Inflammatory macrophage (primary cell): ENCODE measurements at regions not wholly inside any gene's neighbourhood (a gene's known extent, or its start where the extent isn't known, plus 50 kb on each side); places are given as distances from the start of the nearest gene placed in this dataset.

Experiments
- DNase-seq, 2 donors: peaks; one replicate each; pipeline ENCODE4 v3.0.0-alpha.2; 2020 to 2022

DNA sequence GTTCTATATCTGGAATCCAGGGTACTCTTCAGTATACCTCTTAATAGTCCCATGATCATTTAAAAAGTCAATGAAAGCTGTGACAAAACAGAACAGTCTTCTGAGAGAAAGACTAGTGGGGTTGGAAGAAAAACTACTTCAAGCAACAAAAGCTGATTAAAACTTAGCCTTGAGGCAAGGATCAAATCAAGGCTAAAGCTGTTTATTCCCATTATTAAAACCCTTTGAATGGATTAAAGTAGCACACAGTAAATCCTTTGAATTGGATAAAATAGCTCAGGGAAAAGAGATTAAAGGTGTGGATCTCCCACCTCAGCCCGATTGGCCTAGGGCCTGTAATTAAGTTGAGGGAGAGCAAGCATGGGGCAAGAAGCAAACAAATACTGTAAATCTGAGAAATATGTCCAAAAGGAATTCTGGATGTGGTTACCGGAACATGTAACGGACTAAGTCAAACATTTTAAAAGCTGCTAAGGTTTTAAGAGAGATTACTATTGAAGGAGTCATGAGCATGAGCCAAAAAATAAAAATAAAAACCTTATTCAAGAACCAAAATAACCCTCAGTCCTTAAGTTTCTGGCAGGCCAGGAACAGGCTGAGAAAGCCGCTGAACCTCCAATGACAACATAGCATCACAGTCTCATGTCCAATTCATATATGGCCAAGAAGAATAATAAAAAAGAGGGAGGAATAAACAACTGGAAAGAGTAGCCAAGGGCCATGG lies 257.3 kb upstream of the NEIL3 start:
- DNase-seq: no peak

DNA sequence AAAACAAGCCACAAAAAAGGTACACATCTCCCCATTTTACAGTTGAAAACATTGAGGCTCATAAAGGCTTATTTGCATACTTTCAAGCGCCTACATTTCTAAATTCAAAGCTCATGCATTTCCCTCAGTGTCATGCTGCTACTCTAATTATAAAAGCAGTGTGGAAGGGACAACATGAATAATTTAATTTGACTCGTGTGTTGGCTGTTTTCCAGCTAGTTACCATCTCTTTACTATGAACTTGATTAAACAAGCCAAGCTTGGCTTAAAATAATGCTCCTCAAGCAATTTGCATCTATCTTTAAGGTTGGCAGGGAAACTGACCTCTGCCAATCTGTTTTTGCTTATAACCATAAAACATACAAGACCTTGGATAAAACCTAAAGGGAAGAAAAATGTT lies 252.5 kb upstream of the NEIL3 start:
- no peak for DNase-seq

DNA sequence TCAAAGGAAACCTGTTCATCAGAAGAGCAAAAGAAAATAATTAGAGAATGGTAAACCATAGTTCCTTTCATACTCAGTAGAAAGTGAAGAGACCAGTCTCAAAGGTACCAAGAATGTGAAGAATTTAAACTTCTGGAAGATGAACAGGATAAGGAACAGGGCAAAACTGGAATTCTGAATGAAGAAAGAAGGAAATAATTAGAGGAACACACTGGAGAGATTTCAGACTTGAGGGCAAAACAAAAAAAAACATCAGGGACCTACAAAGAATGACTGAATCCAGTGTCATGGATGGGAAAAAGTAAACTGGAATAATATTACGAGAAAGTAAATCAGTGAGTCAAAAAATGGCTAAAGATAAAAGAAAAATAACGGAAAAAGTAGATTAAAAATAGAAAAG lies 245.6 kb upstream of the NEIL3 start:
- DNase-seq: no peak

DNA sequence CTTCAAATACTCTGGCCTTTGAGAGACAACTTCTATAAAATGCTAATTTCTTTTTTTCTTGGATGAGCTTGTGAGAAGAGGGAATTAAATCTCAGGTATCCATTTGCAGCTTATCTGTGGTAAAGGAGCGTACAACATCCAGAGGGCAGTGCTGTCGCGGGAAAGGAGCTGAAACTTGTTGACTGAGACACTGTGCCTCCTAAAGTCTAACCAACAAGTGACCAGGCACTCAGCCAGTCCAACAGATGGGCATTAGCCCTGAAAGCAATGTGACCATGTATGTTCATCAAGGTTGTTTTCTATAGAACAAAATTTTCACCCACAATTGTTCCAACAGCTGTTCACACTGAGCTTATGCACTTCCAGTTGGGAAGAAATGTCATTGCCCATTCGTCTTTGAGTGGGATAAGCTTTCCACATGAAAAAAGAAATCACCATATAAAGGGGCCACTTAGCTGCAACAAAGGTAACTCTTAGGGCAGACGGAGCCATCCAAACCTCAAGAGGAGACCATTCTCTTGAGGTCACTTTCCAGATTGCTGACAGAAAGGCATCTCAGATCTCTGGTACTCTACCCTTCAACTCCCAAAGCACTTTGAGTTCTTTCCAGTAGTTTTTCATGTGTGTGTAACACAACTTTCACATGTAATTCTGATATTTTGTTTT lies 244.8 kb upstream of the NEIL3 start:
- no peak for DNase-seq

GRCh38 chr4:177066746-177067145 lies 242.9 kb upstream of the NEIL3 start:
- no peak for DNase-seq

DNA sequence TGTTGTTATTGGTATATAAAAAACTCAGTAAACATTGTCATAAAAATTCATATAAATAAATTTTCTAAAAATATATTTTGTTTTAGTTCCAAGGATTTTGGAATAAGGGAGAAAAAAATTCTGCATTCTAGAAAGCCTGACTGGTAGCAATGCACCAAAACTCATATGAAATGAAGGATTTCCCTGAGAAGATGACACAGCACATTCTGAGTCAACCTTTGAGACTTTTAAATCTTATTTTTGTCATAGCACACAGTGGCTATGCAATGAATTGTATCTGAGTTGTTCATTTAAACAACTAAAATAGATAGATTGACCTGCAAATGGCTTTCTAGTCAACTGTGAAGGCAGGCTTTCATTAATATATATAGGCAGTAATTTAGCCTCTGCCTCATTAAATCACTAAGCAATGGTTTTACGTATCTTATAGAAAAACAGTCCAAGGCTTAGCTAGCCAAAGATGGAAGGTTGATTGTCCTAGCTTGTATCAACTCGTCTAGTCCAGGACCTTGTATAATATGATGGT lies 239.1 kb upstream of the NEIL3 start:
- no peak for DNase-seq

DNA sequence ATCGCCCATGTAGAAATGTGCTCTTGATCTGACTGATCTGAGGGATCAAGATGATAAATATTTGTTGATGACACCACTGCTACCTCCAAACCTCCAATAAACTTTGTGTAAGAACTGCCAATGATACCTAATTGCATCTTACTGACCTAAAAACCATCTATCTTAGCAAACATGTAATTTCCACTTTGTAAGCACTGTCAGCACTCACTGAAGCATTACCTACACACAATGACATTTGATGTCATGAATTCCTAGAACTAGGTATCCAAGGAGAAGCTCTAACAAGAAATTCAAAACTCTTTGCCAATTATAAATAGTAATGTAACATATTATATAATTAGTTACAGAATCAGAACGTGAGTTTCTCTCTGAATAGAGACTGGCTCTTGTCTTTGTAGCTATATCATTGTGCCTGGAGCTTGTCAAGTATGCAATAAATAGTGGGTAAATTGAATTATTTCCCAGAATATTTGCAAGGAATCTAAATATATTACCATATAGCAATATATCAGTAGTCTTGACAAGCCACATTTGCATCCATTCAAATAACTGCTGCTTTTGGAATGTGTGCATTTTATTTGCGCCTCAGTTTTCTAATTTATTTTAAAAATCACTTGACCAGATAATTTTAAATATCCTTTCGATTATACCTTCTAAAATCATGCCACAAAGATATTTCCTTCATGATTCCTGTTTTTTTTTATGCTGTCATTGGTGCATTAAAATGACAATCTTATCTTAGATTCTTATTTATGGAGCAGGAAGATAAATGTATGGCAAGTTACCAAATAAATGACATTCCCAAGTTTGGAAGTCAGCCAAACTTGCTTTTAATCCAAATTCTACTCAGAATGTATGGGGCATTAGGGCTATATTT lies 232.3 kb upstream of the NEIL3 start:
- DNase-seq: no peak

GRCh38 chr4:177079327-177079726 lies 230.3 kb upstream of the NEIL3 start:
- no peak for DNase-seq

DNA sequence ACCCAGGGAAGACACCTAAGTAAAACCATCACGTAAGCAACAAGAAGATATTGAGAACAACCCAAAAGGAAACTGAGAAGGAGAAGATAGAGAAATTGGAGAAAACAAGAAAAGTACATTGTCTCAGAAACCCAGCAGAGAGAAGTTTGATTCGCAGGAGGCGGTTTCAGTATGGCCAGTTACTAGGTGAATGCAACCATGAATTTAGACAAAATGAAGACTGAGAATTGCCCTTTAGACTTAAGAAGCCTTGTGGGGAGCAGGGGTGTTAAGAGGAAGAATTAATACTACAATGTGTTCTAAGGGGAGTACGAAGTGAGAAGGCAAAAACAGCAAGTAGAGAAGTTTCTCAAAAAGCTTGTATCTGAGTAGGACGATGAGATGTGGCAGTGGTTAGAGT lies 229.3 kb upstream of the NEIL3 start:
- DNase-seq: no peak

DNA sequence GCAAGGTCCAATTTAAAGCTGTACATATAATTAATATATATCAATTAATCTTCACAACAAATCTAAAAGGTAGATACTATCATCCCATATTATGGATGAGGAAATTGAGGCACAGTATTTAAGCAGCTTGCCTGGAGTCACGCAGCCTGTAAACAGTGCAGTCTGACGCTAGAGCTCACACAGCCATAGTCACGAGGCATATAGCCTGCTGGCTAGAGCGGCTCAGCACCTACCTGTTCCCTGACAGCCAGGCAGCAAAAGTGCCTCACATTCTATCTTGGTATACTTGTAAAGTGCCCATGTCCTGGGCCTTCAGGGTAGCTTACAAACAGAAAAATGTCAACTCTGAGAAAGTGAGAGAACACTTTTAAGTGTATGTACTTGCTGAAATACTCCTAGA lies 222.6 kb upstream of the NEIL3 start:
- DNase-seq: no peak

DNA sequence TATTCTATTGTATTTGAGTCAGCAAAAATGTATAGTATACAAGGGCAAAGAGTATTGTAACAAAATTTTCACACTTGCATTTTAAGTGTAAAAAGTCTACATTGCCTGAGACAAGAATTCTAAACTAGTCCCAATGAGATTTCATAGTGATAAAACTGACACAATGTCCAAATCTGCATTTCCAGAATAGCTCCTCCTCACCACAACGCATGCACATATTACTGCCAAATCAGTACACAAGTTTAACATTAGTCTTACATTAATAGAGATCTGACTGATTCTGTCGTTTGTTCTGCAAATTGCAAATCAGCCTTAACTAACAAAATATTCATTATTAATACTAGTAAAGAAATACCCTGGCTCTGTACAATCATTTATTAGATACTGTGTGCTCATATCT lies 222.2 kb upstream of the NEIL3 start:
- no peak for DNase-seq

- no peak for DNase-seq
Measured at GRCh38 chr4:177091515-177091914, 218.2 kb upstream of the NEIL3 start.

DNA sequence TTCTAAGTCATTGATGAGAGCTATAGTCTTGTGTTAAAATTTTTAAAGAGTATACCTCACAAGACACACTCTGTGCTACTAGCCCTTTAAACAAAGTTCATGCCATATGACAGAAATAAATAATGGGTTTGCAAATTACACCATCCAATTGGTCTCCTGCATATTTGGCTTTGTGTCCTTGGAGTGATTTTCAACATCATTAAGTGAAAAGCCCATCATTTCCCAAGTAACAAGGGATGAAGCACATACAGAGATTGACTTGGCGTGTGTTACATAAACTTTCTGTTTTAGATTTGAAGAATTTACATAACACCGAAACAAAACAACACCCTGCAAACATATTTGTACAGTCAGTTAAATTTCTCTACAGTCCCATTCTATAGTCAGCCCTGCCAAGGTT lies 216.9 kb upstream of the NEIL3 start:
- DNase-seq: no peak

DNA sequence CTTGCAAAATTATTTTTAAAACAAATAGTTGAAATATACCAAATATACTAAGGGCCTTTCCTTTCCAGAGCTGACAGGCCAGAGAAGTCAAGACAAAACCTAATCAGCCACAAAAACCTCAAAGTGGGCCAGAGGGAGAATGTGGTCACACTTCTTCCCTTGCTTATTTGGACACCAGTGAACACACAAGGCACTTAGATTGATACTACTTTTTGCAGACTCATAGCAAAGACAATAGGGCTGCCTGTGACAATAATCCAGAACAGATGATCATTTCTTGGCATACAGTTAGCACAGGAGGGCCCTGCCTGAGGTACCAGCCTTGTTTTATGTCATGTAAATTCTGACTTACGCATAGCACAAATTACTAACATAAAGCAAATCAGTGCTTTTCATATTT lies 215.7 kb upstream of the NEIL3 start:
- DNase-seq: no peak

DNA sequence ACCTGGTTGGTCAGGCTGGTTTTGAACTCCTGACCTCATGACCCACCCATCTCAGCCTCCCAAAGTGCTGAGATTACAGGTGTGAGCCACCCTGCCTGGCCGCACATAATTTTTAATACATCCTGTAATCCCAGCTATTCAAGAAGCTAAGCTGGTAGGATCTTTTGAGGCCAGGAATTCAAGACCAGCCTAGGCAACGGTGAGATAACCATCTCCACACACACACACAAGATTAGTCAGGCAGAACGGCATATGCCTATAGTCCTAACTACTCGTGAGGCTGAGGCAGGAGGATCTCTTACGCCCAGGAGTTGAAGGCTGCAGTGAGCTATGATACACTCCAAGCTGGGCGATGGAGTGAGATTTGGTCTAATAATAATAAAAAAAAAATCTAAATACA lies 212.4 kb upstream of the NEIL3 start:
- no peak for DNase-seq

DNA sequence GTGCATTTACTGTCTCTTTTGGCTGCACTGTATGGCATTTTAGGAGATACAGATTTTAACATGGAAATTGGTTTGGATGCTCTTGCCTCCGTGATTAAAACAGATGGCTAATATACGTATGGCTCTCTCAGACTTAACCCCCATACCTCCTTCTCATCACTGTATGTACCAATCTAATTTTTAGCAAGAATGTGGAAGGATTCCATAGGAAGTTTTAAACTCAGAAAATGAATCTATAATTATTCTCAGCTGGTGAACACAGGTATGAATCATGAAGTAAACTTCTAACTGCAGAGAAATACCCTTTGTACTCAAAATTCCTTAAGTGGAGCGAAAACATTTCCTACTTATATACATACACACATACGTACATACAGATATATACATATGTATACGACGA lies 210.5 kb upstream of the NEIL3 start:
- no peak for DNase-seq

DNA sequence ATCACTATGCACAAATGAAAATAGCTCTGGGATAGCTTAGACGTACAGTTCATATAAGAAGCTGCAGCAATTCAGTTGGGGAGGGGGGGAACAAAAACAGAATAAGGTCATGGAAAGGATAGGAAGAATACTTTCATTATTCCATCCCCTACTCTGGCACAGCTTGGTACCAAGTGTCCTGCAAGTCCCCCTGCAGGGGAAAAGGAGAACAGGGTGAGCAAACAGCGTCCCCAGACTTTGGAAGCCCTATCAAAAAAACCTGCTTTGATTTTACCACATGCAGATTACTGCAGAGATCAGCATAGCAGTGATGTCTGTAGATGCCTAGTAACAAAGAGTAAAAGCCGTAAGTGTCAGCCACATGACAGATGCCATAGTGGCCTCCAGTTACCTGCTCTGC lies 209.4 kb upstream of the NEIL3 start:
- no peak for DNase-seq

DNA sequence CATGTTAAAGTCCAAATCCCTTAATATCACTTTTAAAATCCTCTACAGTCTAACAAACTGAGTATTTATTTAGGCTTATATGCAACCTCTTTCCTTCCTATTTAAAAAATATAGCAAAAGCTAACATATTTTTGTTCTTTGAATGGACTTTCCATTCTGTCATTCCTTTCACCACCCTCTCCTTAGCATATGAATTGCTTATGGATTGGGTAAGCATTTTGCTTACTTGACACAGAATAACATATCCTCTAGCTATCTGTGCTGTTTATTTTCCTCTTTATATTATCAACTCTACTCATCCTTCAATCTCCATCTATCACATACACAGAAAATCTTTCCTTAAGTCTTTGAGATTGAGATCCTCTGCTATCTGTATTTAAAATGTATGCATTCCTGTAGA lies 206.1 kb upstream of the NEIL3 start:
- no peak for DNase-seq

- DNase-seq: no peak
Measured at GRCh38 chr4:177105536-177105935, 204.1 kb upstream of the NEIL3 start.

- DNase-seq: no peak
Measured at GRCh38 chr4:177107288-177107921, 202.3 kb upstream of the NEIL3 start.

DNA sequence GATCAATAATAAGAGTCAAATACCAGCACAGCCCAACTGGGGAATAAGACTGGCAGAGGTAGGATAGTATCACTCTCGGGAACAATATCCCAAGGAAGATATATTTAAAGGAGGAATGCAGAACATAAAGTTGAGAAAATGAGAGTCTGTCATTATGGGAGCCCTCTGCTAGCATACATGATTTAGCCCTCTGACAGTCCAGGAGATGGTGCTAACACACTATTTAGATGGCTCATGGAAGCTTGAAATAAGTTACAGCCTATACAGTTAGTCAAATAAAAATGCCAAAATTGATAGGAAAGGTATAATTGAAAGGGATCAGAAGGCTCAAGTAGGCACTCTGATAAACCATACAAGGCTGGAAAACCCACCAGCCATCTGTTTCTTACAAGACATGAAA lies 201.0 kb upstream of the NEIL3 start:
- DNase-seq: no peak

DNA sequence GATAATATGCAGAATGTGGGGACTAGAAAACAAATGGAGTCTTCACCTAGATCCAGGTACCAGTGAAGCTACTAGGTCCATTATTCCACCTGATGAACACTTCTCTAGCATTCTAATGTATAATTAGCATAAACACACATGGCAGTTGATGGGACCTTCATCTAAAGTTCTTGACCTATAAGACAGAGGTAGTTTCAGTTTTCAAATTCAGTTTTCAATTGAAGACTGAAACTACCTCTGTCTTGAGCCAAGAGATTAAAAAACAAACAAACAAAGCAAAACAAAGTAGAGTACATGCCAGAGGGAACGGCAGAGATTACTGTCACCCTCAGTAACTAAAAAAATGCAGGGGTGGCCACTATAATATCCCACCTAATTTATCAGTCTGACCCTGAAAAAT lies 199.9 kb upstream of the NEIL3 start:
- no peak for DNase-seq

DNA sequence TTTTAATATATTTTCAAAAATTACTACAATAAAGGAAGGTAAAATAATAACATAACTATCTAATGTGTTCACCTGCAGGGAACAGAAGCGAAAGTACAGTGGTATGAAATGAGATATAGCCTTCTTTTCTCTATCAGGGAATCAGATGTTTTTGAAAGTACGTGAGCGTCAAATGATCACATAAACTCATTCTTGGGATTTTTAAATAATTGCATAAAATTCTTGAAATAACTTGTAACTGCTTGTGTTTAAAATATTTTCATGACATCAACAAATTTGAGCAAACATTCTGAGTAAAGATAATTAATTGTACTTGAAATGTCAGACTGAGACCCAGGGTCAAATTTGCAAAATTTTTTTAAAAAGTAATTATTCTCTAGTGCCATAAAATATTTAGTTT lies 193.5 kb upstream of the NEIL3 start:
- no peak for DNase-seq
